ENCODE measurements at regions not wholly inside any gene's neighbourhood (a gene's known extent, or its start where the extent isn't known, plus 50 kb on each side); places are given as distances from the start of the nearest gene placed in this dataset.

DNA sequence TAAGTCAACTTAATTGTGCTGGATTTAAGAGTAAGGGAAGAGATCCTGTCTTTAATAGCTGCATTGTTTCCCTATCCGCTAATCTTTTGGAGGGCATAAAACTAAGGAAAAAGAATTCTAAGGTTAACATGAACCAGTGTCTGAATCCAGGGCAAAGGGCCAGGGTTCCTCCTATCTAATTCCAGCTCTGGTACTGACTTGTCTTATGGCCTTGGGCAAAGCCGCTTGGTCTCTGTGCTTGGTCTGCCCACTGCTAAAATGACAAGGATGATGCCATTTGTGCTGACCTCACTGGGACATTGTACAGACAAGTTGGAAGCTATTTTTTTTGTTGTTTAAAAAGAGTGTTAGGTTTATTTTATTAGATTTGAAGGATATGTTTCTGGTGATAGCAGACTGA is 334.7 kb upstream of the PIK3R1 start:
- Histone ChIP-seq H3K79me2 (ENCODE audit: control insufficient read depth, insufficient read depth, low read length) (no peaks in the 10 kb centered on the region), H3K27me3 (ENCODE audit: control insufficient read depth in 2 of 2, insufficient read depth in 2 of 2, low read length in 2 of 2) (no peaks in the 10 kb centered on the region), H3K27ac (ENCODE audit: insufficient read depth, low read depth, low read length) (no peak overlapping the region), H3K9me3 (replicated peaks; ENCODE audit: control insufficient read depth, insufficient read depth, low read length) (no peaks in the 10 kb centered on the region), H3K36me3 (ENCODE audit: control insufficient read depth in 2 of 2, extremely low read depth in 1 of 2, insufficient read depth in 2 of 2, low read length in 2 of 2) (no peaks in the 10 kb centered on the region), H2AFZ (ENCODE audit: low read depth, low read length) (no peak overlapping the region), H3K4me3 (replicated peaks in 1 of 3; ENCODE audit: insufficient read depth in 1 of 3, low read depth in 1 of 3, low read length in 3 of 3) (no peak overlapping the region), H3K9me1 (replicated peaks; ENCODE audit: control insufficient read depth, extremely low read depth, insufficient read depth, low read length) (no peaks in the 10 kb centered on the region), H3K9ac (replicated peaks; ENCODE audit: extremely low read depth, insufficient read depth, low read length) (no peak overlapping the region), H3K4me2 (ENCODE audit: insufficient read depth, low read length) (no peak overlapping the region), H3K4me1 (ENCODE audit: control insufficient read depth, extremely low read depth, insufficient read depth, low read length) (no peaks in the 10 kb centered on the region), H4K20me1 (replicated peaks; ENCODE audit: control insufficient read depth, extremely low read depth, insufficient read depth, low read length) (no peaks in the 10 kb centered on the region)
- FAIRE-seq (no peak), DNase-seq (ENCODE audit: low read depth, low spot score) (no peak)
- TF ChIP-seq POLR2AphosphoS5 (IDR thresholded peaks at IDR 0.05; ENCODE audit: insufficient read depth, low read depth, low read length) (no peak), GATA2 (IDR thresholded peaks at IDR 0.05; ENCODE audit: insufficient read depth, insufficient read length, low read depth, low read length) (no peak), FOS (IDR thresholded peaks at IDR 0.05; ENCODE audit: borderline replicate concordance, insufficient read depth, low read length) (no peak), EZH2 (IDR thresholded peaks at IDR 0.05; ENCODE audit: borderline replicate concordance, low read depth, low read length, severe bottlenecking) (no peak), JUN (IDR thresholded peaks at IDR 0.05; ENCODE audit: borderline replicate concordance, insufficient read depth, insufficient read length, low read depth) (no peak), POLR2A (IDR thresholded peaks at IDR 0.05; ENCODE audit: low read depth, low read length) (no peak), MYC (IDR thresholded peaks at IDR 0.05; ENCODE audit: low read depth, low read length) (no peak)
- TF ChIP-seq, protein P1, sequence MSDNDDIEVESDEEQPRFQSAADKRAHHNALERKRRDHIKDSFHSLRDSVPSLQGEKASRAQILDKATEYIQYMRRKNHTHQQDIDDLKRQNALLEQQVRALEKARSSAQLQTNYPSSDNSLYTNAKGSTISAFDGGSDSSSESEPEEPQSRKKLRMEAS (IDR thresholded peaks at IDR 0.05; ENCODE audit: insufficient read depth, insufficient read length) = no peak
- TF ChIP-seq, protein P2, sequence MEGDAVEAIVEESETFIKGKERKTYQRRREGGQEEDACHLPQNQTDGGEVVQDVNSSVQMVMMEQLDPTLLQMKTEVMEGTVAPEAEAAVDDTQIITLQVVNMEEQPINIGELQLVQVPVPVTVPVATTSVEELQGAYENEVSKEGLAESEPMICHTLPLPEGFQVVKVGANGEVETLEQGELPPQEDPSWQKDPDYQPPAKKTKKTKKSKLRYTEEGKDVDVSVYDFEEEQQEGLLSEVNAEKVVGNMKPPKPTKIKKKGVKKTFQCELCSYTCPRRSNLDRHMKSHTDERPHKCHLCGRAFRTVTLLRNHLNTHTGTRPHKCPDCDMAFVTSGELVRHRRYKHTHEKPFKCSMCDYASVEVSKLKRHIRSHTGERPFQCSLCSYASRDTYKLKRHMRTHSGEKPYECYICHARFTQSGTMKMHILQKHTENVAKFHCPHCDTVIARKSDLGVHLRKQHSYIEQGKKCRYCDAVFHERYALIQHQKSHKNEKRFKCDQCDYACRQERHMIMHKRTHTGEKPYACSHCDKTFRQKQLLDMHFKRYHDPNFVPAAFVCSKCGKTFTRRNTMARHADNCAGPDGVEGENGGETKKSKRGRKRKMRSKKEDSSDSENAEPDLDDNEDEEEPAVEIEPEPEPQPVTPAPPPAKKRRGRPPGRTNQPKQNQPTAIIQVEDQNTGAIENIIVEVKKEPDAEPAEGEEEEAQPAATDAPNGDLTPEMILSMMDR (IDR thresholded peaks at IDR 0.05; ENCODE audit: extremely low read depth in 1 of 2, insufficient read depth in 1 of 2, low read depth in 1 of 2, low read length in 2 of 2) = no peak
- CTCF ChIA-PET = interaction anchor here (1.2 kb wide), 1 partner anchor 21 kb away, joined by 4 read pairs; no protein-coding TSS in a partner anchor
- no TSS peak for BruUV-seq (replicated peaks)
- intact Hi-C loops (cut with micrococcal nuclease) = no loop called here
- dilution Hi-C loops (cut with MboI; ENCODE audit: extremely low pct_ligation_motif_present, low sequenced_read_pairs) = no loop called here
- POLR2A ChIA-PET = no interaction called here

Measured in endothelial cell of umbilical vein (primary cell).